Right lobe of liver (tissue), 6 donors: ENCODE measurements at regions not wholly inside any gene's neighbourhood (a gene's known extent, or its start where the extent isn't known, plus 50 kb on each side); places are given as distances from the start of the nearest gene placed in this dataset.
A peak's percentile ranks its signal among the peaks of the same experiment; 100 is the strongest.

Experiments used
- ATAC-seq, 4 donors: fragments of 200-7000 bp; cut with Tn5 transposase; one replicate each; pipeline ENCODE4 v1.9.1; 2020; ENCODE audit warnings: mild to moderate bottlenecking in 4 of 4, moderate library complexity in 4 of 4
- DNase-seq, 3 donors: peaks; one replicate each; pipeline ENCODE4 v3.0.0-alpha.2; 2020
- H3K27ac ChIP-seq, 3 donors: fragments of 200-600 bp; one replicate each; pipeline ENCODE4 v1.8.0; 2022
- H3K27me3 ChIP-seq, 2 donors: fragments of 200-600 bp; one replicate each; pipeline ENCODE4 v1.8.0; 2022
- H3K36me3 ChIP-seq, 4 donors: fragments of 200-600 bp; sonication (generic) in 1 of 4; one replicate each; pipeline versions ENCODE4 v1.5.1 to v1.8.0; 2017 to 2022; ENCODE audit warnings: control low read depth in 1 of 4
- H3K4me1 ChIP-seq, 4 donors: fragments of 200-600 bp; sonication (generic) in 1 of 4; one replicate each; pipeline versions ENCODE4 v1.5.1 to v1.8.0; 2017 to 2022; ENCODE audit warnings: control low read depth in 1 of 4
- H3K4me3 ChIP-seq, 3 donors: fragments of 200-600 bp; one replicate each; pipeline ENCODE4 v1.8.0; 2022
- H3K9me3 ChIP-seq, 4 donors: fragments of 200-600 bp; sonication (generic) in 1 of 4; one replicate each; pipeline versions ENCODE4 v1.5.1 to v1.8.0; 2017 to 2022; ENCODE audit warnings: control low read depth in 1 of 4
- POLR2A ChIP-seq: fragments of 450-650 bp; IDR thresholded peaks from one replicate; pipeline ENCODE4 v1.6.1; 2017; ENCODE audit warnings: antibody characterized with exemption, mild to moderate bottlenecking
- WGBS: methylation state at CpG from one replicate; pipeline ENCODE4 v1.1.6; 2018; ENCODE audit warnings: low coverage, low lambda C conversion rate; ENCODE audit not compliant: insufficient coverage; ENCODE audit errors: missing lambda C conversion rate; 5-methylcytosine and 5-hydroxymethylcytosine counted together
- intact Hi-C, 2 donors: fragments of 100-400 bp; cut with DNase I; formaldehyde crosslinking; loops; one replicate each; pipeline versions ENCODE4 v1.11.2 to v1.14.1; 2022
- TF ChIP-seq, protein P1 (sequence below), 4 donors: fragments of 200-600 bp in 3 of 4; fragments of 450-650 bp in 1 of 4; IDR thresholded peaks; one replicate each; pipeline versions ENCODE4 v1.5.1 to v1.8.0; 2016 to 2022; ENCODE audit warnings: antibody characterized with exemption in 4 of 4, mild to moderate bottlenecking in 2 of 4
- donor health status: DM: no; HTN: yes; CAD: no.
- donor health status: DM: no; HTN: no; CAD: no.
- donor health status: DM: no; HTN: no; CAD: no.
- donor health status: DM: no; HTN: yes; CAD: no.
- donor health status: DM: no; HTN: yes; CAD: no.

DNA sequence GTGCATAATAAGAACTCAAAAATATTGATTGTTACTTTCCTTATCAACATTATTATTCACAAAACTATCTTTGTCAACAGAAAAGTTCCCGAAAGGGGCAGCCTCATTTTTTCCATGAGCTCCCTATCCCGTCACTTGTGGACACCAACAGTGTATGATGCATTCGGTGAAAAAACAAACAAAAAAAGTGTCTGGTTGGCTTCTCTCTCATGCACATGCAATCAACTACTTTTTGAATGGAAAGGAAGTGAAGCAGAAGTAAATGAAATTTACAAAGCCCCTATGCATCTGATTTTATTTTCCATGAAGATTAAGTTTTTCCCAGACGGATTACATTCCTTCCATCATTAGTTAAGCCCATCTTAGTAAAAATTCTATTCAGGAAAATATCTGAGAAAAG lies 526.9 kb downstream of the RFC3 start:
- no peak overlapping the region for H3K27ac ChIP-seq
- no peak for TF ChIP-seq POLR2A
- TF ChIP-seq, protein P1, sequence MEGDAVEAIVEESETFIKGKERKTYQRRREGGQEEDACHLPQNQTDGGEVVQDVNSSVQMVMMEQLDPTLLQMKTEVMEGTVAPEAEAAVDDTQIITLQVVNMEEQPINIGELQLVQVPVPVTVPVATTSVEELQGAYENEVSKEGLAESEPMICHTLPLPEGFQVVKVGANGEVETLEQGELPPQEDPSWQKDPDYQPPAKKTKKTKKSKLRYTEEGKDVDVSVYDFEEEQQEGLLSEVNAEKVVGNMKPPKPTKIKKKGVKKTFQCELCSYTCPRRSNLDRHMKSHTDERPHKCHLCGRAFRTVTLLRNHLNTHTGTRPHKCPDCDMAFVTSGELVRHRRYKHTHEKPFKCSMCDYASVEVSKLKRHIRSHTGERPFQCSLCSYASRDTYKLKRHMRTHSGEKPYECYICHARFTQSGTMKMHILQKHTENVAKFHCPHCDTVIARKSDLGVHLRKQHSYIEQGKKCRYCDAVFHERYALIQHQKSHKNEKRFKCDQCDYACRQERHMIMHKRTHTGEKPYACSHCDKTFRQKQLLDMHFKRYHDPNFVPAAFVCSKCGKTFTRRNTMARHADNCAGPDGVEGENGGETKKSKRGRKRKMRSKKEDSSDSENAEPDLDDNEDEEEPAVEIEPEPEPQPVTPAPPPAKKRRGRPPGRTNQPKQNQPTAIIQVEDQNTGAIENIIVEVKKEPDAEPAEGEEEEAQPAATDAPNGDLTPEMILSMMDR (IDR thresholded peaks at IDR 0.05) = no peak
- WGBS = 44% methylated on average over 4 of the region's 4 CpGs
- H3K36me3 ChIP-seq = no peaks in the 10 kb centered on the region
- no peaks in the 10 kb centered on the region for H3K4me1 ChIP-seq
- DNase-seq = no peak
- H3K4me3 ChIP-seq = no peak overlapping the region
- no peaks in the 10 kb centered on the region for H3K9me3 ChIP-seq
- ATAC-seq = no peak
- no peaks in the 10 kb centered on the region for H3K27me3 ChIP-seq
- intact Hi-C loops = no loop called here

DNA sequence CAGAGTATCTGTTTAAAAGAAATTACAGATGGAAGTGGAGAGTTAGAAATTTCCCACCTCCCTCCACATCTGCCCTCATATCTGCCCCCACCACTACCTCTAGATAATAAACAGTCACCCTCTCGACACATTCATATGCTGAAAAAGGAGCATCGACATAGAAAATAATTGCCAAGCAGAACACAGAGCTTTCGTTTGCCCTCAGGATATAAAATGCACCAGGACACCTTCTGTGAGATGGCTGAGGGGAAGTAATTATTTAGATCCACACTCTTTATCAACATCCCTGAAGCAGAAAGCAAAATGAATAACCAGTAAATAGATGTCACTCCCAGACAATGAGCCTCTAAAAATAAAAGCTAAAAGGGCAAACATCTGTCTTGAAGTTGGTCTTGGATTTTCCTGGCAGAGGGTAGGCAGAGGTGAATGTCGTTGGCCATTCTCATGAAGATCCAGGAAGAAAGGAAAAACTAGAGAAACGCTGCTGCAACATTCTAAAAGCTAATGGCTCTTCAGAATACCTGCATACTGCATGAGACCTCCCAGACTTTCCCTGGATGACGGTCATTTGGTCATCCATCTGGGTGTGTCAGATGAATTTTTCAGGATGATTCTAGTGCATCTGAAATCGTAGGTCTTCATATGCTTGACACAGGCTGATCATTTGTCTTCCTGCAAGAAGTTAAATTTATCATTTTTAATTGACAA lies 527.5 kb downstream of the RFC3 start:
- no peak overlapping the region for H3K4me3 ChIP-seq
- H3K4me1 ChIP-seq = no peaks in the 10 kb centered on the region
- ATAC-seq (no peak), DNase-seq (no peak)
- H3K27ac ChIP-seq = no peak overlapping the region
- no peaks in the 10 kb centered on the region for H3K9me3 ChIP-seq
- no peaks in the 10 kb centered on the region for H3K27me3 ChIP-seq
- intact Hi-C loops = no loop called here
- 28% methylated on average over 7 of the region's 7 CpGs for WGBS
- no peaks in the 10 kb centered on the region for H3K36me3 ChIP-seq
- TF ChIP-seq, protein P1 (IDR thresholded peaks at IDR 0.05) = no peak
- TF ChIP-seq POLR2A = no peak

DNA sequence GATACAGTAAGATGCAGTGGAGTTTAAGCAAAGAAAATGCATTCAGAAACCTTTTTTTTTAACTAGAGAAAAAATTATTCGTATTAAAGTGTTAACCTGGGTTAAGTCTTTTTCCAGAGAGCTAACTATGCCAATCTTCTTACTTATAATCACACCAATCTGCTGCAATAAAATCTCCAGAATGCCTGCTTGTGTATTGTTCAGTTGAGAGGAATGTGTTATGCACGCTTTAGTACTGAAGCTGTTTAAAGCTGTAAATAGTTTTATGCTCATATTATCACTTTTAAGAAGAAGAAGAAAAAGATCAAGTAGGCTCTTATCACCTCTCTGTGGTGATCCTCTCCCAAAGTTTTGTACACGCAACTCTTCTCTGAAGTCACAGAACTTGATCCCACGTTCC lies 528.7 kb downstream of the RFC3 start:
- TF ChIP-seq, protein P1 (IDR thresholded peaks at IDR 0.05) = no peak
- no peak for TF ChIP-seq POLR2A
- 40% methylated on average over 4 of the region's 4 CpGs for WGBS
- intact Hi-C loops = no loop called here
- Histone ChIP-seq H3K4me3 (no peak overlapping the region), H3K9me3 (no peaks in the 10 kb centered on the region), H3K36me3 (no peaks in the 10 kb centered on the region), H3K27me3 (no peaks in the 10 kb centered on the region), H3K27ac (no peak overlapping the region), H3K4me1 (no peaks in the 10 kb centered on the region)
- ATAC-seq = no peak
- DNase-seq = no peak

DNA sequence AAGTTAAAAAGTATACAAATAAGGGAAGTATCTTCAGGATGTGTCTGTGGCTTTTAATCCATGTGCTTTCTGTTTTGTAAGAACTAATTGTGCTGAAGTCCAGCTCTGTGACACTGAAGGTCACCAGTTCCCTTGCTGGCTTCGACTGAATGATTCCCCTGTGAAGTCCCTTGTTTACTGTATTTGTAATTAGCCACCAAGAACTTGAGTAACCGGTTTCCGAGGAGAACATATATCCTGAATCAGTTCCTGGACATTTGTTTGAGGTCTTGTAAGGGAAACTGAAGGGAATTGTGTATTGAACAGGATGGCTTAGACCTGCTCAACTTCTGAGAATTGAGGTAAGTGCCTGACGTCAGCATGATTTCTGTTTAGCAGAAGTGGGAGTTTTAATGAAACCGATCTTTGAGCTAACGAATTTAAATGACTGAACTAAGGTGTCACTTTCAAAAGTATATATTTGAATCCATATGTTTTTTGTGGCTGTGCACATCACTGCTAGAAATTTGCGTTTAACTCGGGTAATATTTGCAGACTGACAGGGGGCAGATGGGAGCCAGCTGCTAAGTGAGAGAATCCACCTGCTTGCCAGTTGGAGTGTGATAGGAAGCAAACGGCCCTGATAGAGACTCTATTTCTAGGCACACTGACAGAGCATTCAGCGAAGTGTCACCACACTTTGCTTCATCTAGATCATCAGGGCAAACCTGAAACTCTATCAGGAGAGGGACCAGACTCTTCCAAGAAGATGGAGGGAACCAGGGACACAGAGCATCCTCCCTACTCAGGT lies 530.0 kb downstream of the RFC3 start:
- no peak for TF ChIP-seq POLR2A
- TF ChIP-seq, protein P1 (IDR thresholded peaks at IDR 0.05) = no peak
- Histone ChIP-seq H3K9me3 (no peaks in the 10 kb centered on the region), H3K4me3 (no peak overlapping the region), H3K27me3 (no peaks in the 10 kb centered on the region), H3K27ac (no peak overlapping the region), H3K4me1 (no peaks in the 10 kb centered on the region), H3K36me3 (no peaks in the 10 kb centered on the region)
- intact Hi-C loops = no loop called here
- peak in 2 of 4 donors; percentile 14 to 34 for ATAC-seq
- WGBS = 23% methylated on average over 10 of the region's 10 CpGs
- DNase-seq = no peak
